Stimulated activated CD4-positive, alpha-beta T cell treated with anti-CD3 and anti-CD28 coated beads, TNF-alpha, amount 100 ng/mL, for 48 hours (primary cell): ENCODE measurements at regions not wholly inside any gene's neighbourhood (a gene's known extent, or its start where the extent isn't known, plus 50 kb on each side); places are given as distances from the start of the nearest gene placed in this dataset.
"Not testable (repeated sequence)": the region's sequence is repeated elsewhere in the genome, so short reads cannot be mapped to it uniquely, and the experiment has no call there.

Experiments used
- DNase-seq, 3 donors: peaks; one replicate each; pipeline ENCODE4 v3.0.0-alpha.2; 2020; ENCODE audit warnings: low read depth in 3 of 3

DNA sequence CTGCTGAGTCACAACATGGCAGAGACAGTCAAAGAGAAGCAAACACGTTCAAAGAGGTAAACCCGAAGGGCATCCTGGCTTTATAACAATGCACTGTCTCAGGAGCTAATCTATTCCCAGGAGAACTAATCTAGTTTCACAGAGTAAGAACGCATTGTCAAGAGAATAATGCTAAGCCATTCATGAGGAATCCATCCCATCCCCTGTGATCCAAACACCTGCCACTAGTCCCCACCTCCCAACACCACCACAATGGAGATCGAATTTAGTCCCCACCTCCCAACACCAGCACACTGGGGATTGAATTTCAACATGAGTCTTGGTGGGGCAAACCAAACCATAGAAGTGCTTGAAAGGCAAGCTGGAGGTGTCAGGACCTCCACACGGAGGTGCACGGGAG, 231.5 kb upstream of the ID4 start:
- no peak for DNase-seq

- no peak for DNase-seq
Measured at GRCh38 chr6:19608546-19608945, 228.6 kb upstream of the ID4 start.

DNA sequence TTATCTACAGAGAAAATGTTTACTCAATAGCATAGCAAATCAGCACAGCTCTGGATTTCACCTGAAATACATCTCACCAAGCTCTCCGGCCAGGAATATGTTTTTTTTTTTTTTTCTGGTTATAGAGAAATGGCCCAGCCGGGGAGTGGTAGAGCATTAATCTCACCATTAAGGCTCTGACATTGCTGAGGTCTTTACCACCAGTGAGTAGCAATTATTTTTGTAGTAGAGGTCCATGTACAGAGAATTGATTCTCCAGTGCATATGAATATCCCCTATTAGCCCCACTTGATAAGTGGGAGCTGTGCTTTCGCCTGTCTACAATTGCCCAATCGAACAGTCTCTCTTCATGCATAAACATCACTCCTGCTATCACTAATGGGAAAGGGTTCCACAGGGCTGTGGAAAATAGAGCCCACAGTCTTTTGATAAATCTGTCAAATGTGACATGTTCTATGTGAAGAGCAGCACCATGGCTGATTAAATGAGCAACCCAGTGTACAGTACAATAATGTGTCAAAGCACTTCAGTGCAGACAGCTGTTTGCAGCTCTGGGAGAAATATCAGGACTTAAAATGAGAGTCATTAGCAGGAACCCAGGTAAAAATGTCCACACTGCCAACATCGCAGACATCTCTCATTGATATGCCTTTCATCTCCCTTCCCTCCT, 227.1 kb upstream of the ID4 start:
- DNase-seq, result no peak

GRCh38 chr6:19612672-19613466, 224.3 kb upstream of the ID4 start:
- DNase-seq, result not testable (repeated sequence)

- DNase-seq, result no peak
Measured at GRCh38 chr6:19613678-19614077, 223.5 kb upstream of the ID4 start.

DNA sequence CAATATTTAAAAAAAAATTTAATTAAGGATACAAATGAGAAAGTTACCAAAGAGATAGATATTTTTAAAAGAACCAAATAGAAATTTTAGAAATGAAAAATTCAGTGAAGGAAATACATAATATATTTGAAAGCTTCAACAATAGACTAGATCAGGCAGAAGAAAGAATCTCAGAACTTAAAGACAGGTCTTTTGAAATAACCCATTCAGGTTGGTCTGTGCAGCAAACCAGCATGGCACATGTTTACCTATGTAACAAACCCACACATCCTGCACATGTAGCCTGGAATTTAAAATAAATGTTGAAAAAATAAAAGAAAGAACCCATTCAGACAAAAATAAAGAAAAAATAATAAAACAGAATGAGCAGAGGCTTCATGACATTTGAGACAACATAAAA, 221.1 kb upstream of the ID4 start:
- no peak for DNase-seq

DNA sequence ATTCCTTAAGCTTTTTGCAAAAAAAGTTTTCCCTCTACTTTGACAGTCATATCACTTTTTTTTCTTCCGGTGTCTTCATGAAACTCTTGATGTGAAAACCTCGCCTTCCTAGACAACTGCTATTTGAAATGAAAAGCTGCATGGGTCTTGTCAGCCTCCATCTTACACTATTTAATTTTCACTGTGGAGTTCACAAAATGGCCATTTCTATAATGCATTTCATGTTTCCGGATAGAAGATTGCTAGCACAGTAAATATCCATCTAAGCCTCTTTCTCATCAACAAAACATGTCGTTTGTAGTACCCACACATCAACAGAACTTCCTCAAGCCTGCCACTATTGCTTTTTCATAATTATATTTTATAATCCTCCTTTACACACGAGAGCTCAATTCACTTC, 204.9 kb upstream of the ID4 start:
- no peak for DNase-seq

DNA sequence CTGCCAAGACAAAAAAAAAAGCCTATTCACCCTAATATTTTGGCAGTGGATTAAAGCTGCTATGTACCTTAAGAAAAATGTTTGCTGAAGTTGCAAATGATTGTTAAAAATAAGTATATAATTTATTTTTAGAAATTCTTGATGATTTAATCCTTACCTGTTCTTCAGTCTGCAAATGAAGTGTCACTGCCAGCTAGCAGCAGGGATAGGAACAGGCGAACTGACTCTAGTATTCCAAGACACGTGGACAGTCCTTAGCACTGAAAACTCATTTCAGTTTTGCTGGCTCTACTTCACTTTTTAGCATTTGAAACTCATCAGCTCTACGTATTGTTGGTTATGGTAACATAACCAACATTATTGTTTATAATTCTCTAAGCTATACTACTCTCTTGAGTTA, 204.4 kb upstream of the ID4 start:
- no peak for DNase-seq

DNA sequence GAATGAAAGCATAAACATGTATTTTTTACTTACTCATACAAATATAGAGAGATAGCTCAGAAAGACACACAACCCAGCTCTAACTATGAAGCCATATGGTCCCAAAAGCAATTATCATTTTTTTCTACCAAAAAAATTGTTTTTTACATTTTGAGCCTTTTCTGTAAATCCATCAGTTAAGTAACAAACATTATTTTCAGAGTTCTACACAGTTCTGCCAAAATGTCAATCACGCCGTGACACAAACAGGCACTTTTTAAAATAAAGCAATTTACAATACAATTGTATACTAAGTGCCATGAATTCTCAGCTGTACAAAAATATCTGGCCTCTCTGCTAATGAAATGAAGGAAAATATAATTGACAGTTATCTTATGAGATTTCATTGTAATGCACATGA, 201.4 kb upstream of the ID4 start:
- no peak for DNase-seq

GRCh38 chr6:19637010-19637409, 200.2 kb upstream of the ID4 start:
- no peak for DNase-seq

DNA sequence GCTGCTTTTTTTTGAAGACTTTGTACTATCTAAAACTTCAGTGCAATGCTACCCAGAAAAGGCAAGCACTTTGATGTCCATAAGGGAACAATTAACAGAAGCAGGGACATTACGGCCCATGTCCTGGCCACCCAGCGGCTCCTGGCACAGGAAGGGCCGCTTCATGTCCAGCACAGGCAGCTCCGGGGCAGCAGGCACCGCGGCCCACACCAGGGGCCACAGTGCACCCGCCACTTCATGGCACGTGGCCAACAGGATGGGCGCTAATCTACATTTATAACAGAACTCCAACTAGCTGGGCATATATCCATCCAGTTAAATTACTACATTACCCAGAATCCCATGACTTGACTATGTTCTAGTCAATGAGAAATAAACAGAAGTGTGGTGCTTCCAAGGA, 198.2 kb upstream of the ID4 start:
- DNase-seq, result no peak

- no peak for DNase-seq
Measured at GRCh38 chr6:19643287-19643686, 193.9 kb upstream of the ID4 start.

DNA sequence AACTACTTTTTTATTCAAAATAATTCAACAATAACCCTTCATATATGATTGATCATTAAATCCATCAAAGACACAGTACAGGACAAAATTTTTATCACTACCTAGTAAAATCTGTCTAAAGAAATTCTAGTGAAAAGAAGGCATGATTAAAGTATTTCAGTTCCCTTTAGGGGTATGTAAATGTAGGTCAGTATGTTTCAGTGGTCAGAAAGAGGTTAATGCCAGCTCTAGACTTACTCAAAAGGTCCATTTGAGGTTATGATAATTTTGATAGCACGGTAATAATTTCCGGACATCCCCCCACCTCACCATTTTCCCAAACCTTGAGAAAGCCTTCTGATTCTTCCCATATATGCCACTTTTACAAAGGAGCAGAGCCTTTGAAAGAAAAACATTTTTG, 193.5 kb upstream of the ID4 start:
- DNase-seq, result no peak

DNA sequence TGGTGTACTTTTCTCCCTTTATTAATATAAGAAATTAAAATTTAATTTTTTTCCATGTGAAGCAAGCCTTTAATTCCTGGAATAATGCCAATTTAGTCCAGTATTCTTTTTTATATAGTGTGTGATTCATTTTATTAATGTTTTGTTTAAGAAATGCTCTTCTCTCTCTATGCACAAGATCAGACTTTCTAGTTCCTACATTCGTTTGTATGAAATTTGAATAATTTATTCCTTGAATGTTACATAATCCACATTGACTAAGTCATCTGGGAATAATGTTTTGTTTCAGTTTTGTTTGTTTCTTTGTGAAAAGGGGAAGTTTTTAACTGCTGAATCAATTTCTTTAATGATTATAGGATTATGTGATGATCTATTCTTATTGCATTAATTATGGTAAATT, 181.4 kb upstream of the ID4 start:
- DNase-seq, result no peak

DNA sequence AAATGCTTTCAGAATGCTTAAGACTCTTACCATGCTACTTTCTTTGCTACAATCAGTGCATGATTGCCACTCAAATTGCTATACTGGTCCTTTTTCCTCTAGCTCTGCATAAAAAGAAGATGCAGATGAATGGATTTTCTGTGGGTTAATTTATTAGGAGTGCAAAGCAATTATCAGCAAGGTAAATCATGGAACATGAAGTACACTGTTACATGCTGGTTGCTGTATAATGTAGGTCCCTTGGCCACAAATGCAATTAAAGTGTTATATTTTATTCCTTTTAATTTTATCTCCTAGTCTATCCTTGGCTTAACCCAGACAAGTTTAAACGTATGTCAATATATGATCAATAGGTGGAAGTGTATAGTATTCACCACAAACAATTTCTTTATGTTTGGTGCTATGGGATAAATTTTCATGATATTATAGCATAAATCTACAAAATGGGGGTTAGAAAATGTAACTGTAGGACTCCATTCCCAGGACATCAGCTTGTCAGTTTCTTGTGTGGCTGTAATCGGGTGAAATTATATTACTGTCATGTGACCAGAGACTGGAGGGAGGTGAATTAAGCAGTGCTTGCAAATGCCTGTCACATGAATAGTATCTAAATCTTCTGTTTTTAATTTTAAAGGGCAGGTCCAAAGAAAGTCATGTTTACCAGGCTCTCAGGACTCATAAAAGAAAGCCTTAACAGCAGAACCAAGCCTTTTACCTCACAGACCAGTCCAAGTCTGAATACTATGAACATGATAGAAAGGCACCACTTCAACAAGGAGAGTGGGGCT, 176.9 kb upstream of the ID4 start:
- DNase-seq, result no peak

GRCh38 chr6:19662911-19663310, 174.3 kb upstream of the ID4 start:
- no peak for DNase-seq

DNA sequence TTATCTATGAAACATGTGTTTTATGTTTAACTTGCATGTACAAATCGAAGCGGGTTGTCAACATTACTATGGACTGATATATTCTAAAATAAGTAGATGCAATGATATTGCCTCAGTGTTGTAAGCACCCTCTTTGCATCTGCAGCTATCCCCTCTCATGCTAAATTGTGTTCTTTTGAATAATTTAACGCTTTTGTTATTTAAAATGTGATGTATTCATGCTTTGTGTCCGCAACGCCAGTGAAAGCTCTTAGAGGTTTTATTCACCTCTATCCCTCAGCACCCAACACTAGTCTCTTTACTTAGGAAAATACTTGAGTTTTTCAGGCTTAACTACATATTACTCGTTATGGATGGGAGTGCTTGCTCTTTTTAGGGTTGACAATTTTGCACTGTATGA, 173.7 kb upstream of the ID4 start:
- DNase-seq, result no peak

DNA sequence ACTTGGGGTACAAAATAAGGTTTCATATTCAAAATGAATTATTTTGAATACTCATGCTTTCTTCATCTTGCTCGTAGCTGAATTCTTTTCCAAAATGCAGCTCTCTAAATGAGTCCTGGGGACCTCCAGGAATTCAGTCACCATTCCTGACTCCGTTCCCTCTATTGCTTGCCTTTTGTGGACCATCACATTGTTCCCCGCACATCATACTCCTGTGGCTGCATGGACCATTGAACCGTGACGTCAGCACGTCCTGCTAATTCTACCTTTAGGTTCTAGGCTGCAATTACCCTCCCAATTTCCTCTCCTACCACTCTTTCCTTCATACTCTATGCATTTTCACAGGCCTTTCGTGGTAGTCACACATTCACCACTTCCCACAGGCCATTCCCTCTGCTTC, 173.1 kb upstream of the ID4 start:
- no peak for DNase-seq

DNA sequence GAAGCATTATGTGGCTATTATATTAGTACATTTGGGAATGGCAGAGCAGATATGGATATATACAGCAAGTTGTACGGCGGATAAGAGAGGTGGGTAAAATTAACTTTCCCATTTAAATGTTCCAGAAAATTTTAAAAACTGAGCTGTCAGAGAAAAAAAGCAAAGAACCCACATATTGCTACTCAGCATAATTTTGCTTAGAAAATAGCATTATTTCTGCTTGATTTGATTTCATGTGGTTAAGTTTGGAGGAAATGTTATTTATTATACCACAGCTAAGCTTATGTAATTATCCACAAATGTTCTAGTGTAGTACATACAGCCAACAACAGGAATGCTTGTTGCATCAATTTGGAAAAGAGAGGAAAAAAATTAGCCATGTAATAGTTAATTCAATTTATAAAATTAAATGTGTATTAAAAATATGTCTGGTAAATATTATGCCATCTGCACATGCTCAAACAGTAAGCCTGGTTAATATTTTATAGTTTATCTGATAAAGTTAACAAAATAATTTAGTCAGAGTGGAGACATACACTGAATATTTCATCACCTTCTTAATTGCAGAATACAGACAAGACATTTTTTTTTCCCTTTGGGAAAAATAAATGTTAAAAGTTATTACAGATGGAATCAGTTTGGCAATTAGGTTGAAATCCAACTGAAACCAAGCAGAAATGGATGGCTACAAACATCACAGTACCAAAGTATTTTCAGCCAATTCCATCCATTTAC, 172.1 kb upstream of the ID4 start:
- DNase-seq, result no peak

DNA sequence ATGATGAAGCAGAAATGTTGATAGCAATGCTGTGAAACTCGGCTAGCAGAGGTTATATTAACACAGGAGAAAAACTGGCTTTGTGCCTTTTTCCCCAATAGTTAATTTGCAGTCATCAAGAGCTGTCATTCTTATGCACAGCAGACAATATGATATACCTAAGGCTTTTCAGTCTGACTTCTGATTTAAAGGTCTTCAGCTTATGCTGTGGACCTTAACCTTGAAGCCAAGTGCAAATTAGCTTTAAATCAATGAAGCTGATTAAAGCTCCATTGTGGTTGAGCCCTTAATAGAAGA, 171.6 kb upstream of the ID4 start:
- no peak for DNase-seq

DNA sequence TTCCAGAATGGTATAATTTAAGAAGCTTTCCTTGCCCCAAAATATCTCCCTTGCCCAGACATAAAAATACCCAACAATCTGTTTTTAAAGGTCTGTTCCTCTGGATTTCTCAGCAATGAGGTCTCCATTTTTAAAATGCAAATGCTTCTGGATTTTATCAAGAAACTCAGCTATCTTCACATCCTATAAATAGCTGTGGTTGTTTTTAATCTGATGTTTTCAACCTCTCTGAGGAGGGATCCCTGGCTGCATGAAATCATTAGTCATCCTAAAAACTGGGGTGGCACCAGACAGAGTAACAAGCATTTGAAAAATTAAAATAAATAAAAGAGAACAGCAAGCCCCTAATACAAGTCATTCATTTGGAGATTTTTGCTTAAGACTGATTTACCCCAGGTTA, 168.5 kb upstream of the ID4 start:
- DNase-seq, result no peak

- DNase-seq, result no peak
Measured at GRCh38 chr6:19669206-19669605, 168.0 kb upstream of the ID4 start.
